Heart left ventricle (tissue), 13 donors: ENCODE measurements at regions not wholly inside any gene's neighbourhood (a gene's known extent, or its start where the extent isn't known, plus 50 kb on each side); places are given as distances from the start of the nearest gene placed in this dataset.

Source experiments
- POLR2A ChIP-seq, 2 donors: fragments of 450-650 bp; IDR thresholded peaks; one replicate each; pipeline ENCODE4 v1.6.1; 2017; ENCODE audit warnings: antibody characterized with exemption in 2 of 2, mild to moderate bottlenecking in 2 of 2, moderate library complexity in 2 of 2
- TF ChIP-seq, protein P1 (sequence below), 12 donors: fragments of 200-600 bp; sonication (generic) in 4 of 12; IDR thresholded peaks; one replicate each; pipeline versions ENCODE4 v1.5.0 to v1.8.0; 2018 to 2022; ENCODE audit warnings: antibody characterized with exemption in 12 of 12, mild to moderate bottlenecking in 5 of 12
- donor health status: ischemic (EF 13 %, LVEDD 7.1; RV severe dilation, severe dysfunction).
- donor health status: DM: no; HTN: yes; CAD: no.
- donor health status: DM: no; HTN: no; CAD: no.
- donor health status: ischemic (EF 25% LVEDD 6.9; RV normal size, moderate dysfunction).
- donor health status: ischemic (EF 25% LVEDD 5.7; RV mildly dilated, moderate dysfunction).
- donor health status: ischemic (EF 35%, LVEDD 5.7; RV mildly dilated, moderate dysfunction).
- donor health status: nonischemic (EF 11% LVEDD 7.7; RV severe dilation, severe dysfunction).
- donor health status: DM: yes; HTN: yes; CAD: no.
- donor health status: PGD.
- donor health status: ischemic (EF 29% LVEDD 5.4; RV normal size, mild dysfunction).
- donor health status: nonischemic (EF 23%, LVEDD 6.1; RV moderate dilation, normal function).

DNA sequence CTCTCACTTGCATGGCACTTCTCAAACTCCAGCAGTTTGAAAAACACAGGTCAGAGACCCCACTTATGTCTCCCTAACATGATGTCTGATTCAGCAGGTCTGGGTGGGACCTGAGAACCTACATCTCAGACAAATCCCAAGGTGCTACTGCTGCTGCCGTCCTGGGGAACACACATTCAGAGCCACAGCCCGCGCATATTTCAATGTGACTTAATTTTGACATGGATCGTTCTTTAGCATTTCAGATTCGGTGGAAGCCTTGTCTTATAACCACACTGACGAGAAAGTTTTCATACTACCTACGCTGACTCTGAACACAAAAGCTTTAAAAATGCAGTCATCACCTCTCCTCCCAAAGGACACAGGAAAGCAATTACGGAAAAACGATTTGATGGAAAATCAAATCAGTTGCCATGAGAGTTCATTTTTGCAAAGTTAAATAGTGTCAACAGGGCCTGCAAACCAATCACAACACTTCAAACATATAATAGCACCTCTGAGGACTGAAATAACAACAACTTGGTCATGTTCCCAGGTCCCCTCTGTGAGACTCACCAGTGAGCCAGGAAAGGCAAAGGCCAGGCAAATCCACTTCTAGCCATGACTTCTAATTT is 132.6 kb downstream of the SHANK2 start:
- TF ChIP-seq, protein P1, sequence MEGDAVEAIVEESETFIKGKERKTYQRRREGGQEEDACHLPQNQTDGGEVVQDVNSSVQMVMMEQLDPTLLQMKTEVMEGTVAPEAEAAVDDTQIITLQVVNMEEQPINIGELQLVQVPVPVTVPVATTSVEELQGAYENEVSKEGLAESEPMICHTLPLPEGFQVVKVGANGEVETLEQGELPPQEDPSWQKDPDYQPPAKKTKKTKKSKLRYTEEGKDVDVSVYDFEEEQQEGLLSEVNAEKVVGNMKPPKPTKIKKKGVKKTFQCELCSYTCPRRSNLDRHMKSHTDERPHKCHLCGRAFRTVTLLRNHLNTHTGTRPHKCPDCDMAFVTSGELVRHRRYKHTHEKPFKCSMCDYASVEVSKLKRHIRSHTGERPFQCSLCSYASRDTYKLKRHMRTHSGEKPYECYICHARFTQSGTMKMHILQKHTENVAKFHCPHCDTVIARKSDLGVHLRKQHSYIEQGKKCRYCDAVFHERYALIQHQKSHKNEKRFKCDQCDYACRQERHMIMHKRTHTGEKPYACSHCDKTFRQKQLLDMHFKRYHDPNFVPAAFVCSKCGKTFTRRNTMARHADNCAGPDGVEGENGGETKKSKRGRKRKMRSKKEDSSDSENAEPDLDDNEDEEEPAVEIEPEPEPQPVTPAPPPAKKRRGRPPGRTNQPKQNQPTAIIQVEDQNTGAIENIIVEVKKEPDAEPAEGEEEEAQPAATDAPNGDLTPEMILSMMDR (IDR thresholded peaks at IDR 0.05) = no peak
- no peak for TF ChIP-seq POLR2A (IDR thresholded peaks at IDR 0.05)
